Gastrocnemius medialis (tissue), 4 donors: ENCODE measurements at regions not wholly inside any gene's neighbourhood (a gene's known extent, or its start where the extent isn't known, plus 50 kb on each side); places are given as distances from the start of the nearest gene placed in this dataset.

Experiments used
- POLR2A ChIP-seq, 2 donors: fragments of 450-650 bp; IDR thresholded peaks; one replicate each; pipeline ENCODE4 v1.6.1; 2017; ENCODE audit warnings: antibody characterized with exemption in 2 of 2, mild to moderate bottlenecking in 2 of 2, moderate library complexity in 2 of 2
- TF ChIP-seq, protein P1 (sequence below), 5 experiments: fragments of 450-650 bp in 3 of 5; fragments of 200-600 bp in 2 of 5; sonication (generic) in 2 of 5; IDR thresholded peaks in 4 of 5; conservative IDR thresholded peaks in 1 of 5; 1 replicate in 4 of 5; 2 replicates in 1 of 5; pipeline ENCODE4 v1.5.1; 2016 to 2019; ENCODE audit warnings: antibody characterized with exemption in 5 of 5, mild to moderate bottlenecking in 3 of 5, moderate library complexity in 3 of 5

DNA sequence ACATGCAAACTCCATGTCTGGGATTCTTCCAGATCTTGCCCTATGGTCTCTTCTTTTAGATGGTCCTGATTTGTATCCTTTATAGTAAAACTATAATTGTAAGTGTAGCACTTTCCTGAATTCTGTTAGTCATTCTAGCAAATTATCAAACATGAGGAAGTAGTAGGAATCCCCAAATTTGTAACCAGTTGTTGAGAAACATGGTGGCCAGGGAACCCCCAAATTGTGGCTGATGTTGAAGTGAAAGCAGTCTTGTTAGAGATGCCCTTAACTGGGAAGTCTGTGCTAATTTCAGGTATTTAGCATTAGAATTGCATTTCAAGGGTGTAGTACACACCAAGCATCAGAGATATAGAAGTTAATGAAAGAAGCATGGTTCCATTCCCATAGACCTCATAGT lies 180.4 kb upstream of the STT3B start:
- TF ChIP-seq, protein P1, sequence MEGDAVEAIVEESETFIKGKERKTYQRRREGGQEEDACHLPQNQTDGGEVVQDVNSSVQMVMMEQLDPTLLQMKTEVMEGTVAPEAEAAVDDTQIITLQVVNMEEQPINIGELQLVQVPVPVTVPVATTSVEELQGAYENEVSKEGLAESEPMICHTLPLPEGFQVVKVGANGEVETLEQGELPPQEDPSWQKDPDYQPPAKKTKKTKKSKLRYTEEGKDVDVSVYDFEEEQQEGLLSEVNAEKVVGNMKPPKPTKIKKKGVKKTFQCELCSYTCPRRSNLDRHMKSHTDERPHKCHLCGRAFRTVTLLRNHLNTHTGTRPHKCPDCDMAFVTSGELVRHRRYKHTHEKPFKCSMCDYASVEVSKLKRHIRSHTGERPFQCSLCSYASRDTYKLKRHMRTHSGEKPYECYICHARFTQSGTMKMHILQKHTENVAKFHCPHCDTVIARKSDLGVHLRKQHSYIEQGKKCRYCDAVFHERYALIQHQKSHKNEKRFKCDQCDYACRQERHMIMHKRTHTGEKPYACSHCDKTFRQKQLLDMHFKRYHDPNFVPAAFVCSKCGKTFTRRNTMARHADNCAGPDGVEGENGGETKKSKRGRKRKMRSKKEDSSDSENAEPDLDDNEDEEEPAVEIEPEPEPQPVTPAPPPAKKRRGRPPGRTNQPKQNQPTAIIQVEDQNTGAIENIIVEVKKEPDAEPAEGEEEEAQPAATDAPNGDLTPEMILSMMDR (IDR thresholded peaks at IDR 0.05 in 4 of 5, conservative IDR thresholded peaks at IDR 0.05 in 1 of 5), result no peak
- TF ChIP-seq POLR2A (IDR thresholded peaks at IDR 0.05), result no peak
